ENCODE measurements at regions not wholly inside any gene's neighbourhood (a gene's known extent, or its start where the extent isn't known, plus 50 kb on each side); places are given as distances from the start of the nearest gene placed in this dataset.

GRCh38 chr10:52874581-52874980 is 102.0 kb upstream of the MBL2 start:
- Histone ChIP-seq H3K9me3 (replicated peaks in 1 of 2; ENCODE audit: control insufficient read depth in 1 of 2, insufficient read depth in 1 of 2, low read length in 2 of 2) (no peaks in the 10 kb centered on the region), H3K9ac (ENCODE audit: insufficient read depth, low read length, poor library complexity, severe bottlenecking) (no peak overlapping the region), H3K27me3 (ENCODE audit: control insufficient read depth in 2 of 2, insufficient read depth in 2 of 2, low read length in 2 of 2) (no peaks in the 10 kb centered on the region), H2AFZ (ENCODE audit: insufficient read depth, low read depth, low read length, poor library complexity, severe bottlenecking) (no peak overlapping the region), H3K4me3 (replicated peaks in 1 of 3; ENCODE audit: low read depth in 2 of 3, low read length in 3 of 3) (no peak overlapping the region), H3K79me2 (ENCODE audit: insufficient read depth, low read length) (no peaks in the 10 kb centered on the region), H3K4me1 (ENCODE audit: control insufficient read depth in 1 of 2, insufficient read depth in 2 of 2, low read length in 2 of 2) (no peaks in the 10 kb centered on the region), H3K27ac (ENCODE audit: low read depth in 1 of 2, low read length in 2 of 2) (no peak overlapping the region), H3K36me3 (replicated peaks in 1 of 2; ENCODE audit: control insufficient read depth in 1 of 2, insufficient read depth in 2 of 2, low read length in 2 of 2) (no peaks in the 10 kb centered on the region), H3K4me2 (replicated peaks; ENCODE audit: extremely low read depth, low read length, poor library complexity, severe bottlenecking) (no peak overlapping the region), H4K20me1 (ENCODE audit: insufficient read depth, low read length) (no peaks in the 10 kb centered on the region)
- peaks cover 0 to 2% (median 0%) of the 10 kb centered on the region in 3 donors for H3K27me3 Mint-ChIP-seq (ENCODE audit: low read depth in 3 of 3)
- no peaks in the 10 kb centered on the region for H3K4me1 Mint-ChIP-seq
- H3K9me3 Mint-ChIP-seq: peaks cover 0 to 5% (median 2%) of the 10 kb centered on the region in 7 donors
- 65% methylated on average over 4 of the region's 4 CpGs for WGBS (ENCODE audit: insufficient coverage)
- no peak for TF ChIP-seq CTCF (IDR thresholded peaks at IDR 0.05)
- intact Hi-C loops (cut with micrococcal nuclease): no loop called here
- no peak for DNase-seq
- no peak overlapping the region for H3K4me3 Mint-ChIP-seq
- H3K27ac Mint-ChIP-seq: no peak overlapping the region
- H3K36me3 Mint-ChIP-seq: no peaks in the 10 kb centered on the region

GRCh38 chr10:52871191-52871843 is 98.7 kb upstream of the MBL2 start:
- H3K4me1 ChIP-seq (ENCODE audit: control insufficient read depth in 1 of 2, insufficient read depth in 2 of 2, low read length in 2 of 2): no peaks in the 10 kb centered on the region
- H4K20me1 ChIP-seq (ENCODE audit: insufficient read depth, low read length): no peaks in the 10 kb centered on the region
- intact Hi-C loops (cut with micrococcal nuclease): no loop called here
- no peaks in the 10 kb centered on the region for H3K79me2 ChIP-seq (ENCODE audit: insufficient read depth, low read length)
- H3K27ac ChIP-seq (ENCODE audit: low read depth in 1 of 2, low read length in 2 of 2): no peak overlapping the region
- H3K4me3 ChIP-seq (replicated peaks in 1 of 3; ENCODE audit: low read depth in 2 of 3, low read length in 3 of 3): no peak overlapping the region
- H3K27me3 Mint-ChIP-seq (ENCODE audit: low read depth in 3 of 3): peaks cover 0 to 2% (median 0%) of the 10 kb centered on the region in 3 donors
- H3K36me3 Mint-ChIP-seq: no peaks in the 10 kb centered on the region
- H3K27me3 ChIP-seq (ENCODE audit: control insufficient read depth in 2 of 2, insufficient read depth in 2 of 2, low read length in 2 of 2): no peaks in the 10 kb centered on the region
- no peak for TF ChIP-seq CTCF (IDR thresholded peaks at IDR 0.05)
- no peak overlapping the region for H3K4me3 Mint-ChIP-seq
- peaks cover 3 to 17% (median 9%) of the 10 kb centered on the region in 7 donors for H3K9me3 Mint-ChIP-seq
- peaks cover 7 to 11% of the 10 kb centered on the region in 2 donors for H3K9me3 ChIP-seq (replicated peaks in 1 of 2; ENCODE audit: control insufficient read depth in 1 of 2, insufficient read depth in 1 of 2, low read length in 2 of 2)
- 86% methylated on average over 22 of the region's 24 CpGs for WGBS (ENCODE audit: insufficient coverage)
- H3K36me3 ChIP-seq (replicated peaks in 1 of 2; ENCODE audit: control insufficient read depth in 1 of 2, insufficient read depth in 2 of 2, low read length in 2 of 2): no peaks in the 10 kb centered on the region
- no peak overlapping the region for H3K4me2 ChIP-seq (replicated peaks; ENCODE audit: extremely low read depth, low read length, poor library complexity, severe bottlenecking)
- H3K27ac Mint-ChIP-seq: peak overlapping the region in 1 of 7 donors; percentile 37
- no peak overlapping the region for H3K9ac ChIP-seq (ENCODE audit: insufficient read depth, low read length, poor library complexity, severe bottlenecking)
- no peak overlapping the region for H2AFZ ChIP-seq (ENCODE audit: insufficient read depth, low read depth, low read length, poor library complexity, severe bottlenecking)
- no peak for DNase-seq
- H3K4me1 Mint-ChIP-seq: no peaks in the 10 kb centered on the region
